ENCODE measurements at regions not wholly inside any gene's neighbourhood (a gene's known extent, or its start where the extent isn't known, plus 50 kb on each side); places are given as distances from the start of the nearest gene placed in this dataset.
"Not testable (repeated sequence)": the region's sequence is repeated elsewhere in the genome, so short reads cannot be mapped to it uniquely, and the experiment has no call there.

- H3K9me3 ChIP-seq (replicated peaks), result no peaks in the 10 kb centered on the region
- no peaks in the 10 kb centered on the region for H3K4me1 ChIP-seq (replicated peaks)
- no peak overlapping the region for H3K4me3 ChIP-seq
- no peak overlapping the region for H3K27ac ChIP-seq
- H3K27me3 ChIP-seq (replicated peaks), result peaks cover 14% of the 10 kb centered on the region; the same call in 1 of the 2 replicates
- H3K36me3 ChIP-seq, result no peaks in the 10 kb centered on the region
- DNase-seq (ENCODE audit: low read depth in 1 of 2, low spot score in 2 of 2), result no peak
Observed at GRCh38 chr12:119931402-119931801, 54.3 kb upstream of the CIT start.

- H3K4me3 ChIP-seq, result no peak overlapping the region
- H3K27ac ChIP-seq, result no peak overlapping the region
- H3K36me3 ChIP-seq, result no peaks in the 10 kb centered on the region
- DNase-seq (ENCODE audit: low read depth in 1 of 2, low spot score in 2 of 2), result no peak
- no peaks in the 10 kb centered on the region for H3K9me3 ChIP-seq (replicated peaks)
- H3K27me3 ChIP-seq (replicated peaks), result peaks cover 8% of the 10 kb centered on the region; the same call in 1 of the 2 replicates
- H3K4me1 ChIP-seq (replicated peaks), result no peaks in the 10 kb centered on the region
Observed at GRCh38 chr12:119932921-119933320, 55.8 kb upstream of the CIT start.

GRCh38 chr12:119934780-119935179 lies 54.3 kb upstream of the BICDL1 start:
- H3K27ac ChIP-seq; DNase-seq (ENCODE audit: low read depth in 1 of 2, low spot score in 2 of 2); H3K36me3 ChIP-seq; H3K27me3 ChIP-seq (replicated peaks); H3K4me3 ChIP-seq; H3K4me1 ChIP-seq (replicated peaks); H3K9me3 ChIP-seq (replicated peaks): not testable (repeated sequence)

GRCh38 chr12:119936705-119937311 lies 52.2 kb upstream of the BICDL1 start:
- Histone ChIP-seq H3K4me3 (no peak overlapping the region), H3K27me3 (replicated peaks) (peaks cover 4% of the 10 kb centered on the region; the same call in 1 of the 2 replicates), H3K36me3 (no peaks in the 10 kb centered on the region), H3K4me1 (replicated peaks) (peaks cover 11% of the 10 kb centered on the region), H3K9me3 (replicated peaks) (no peaks in the 10 kb centered on the region), H3K27ac (no peak overlapping the region)
- DNase-seq (ENCODE audit: low read depth in 1 of 2, low spot score in 2 of 2), result no peak

GRCh38 chr12:119938049-119938667 lies 50.9 kb upstream of the BICDL1 start:
- Histone ChIP-seq H3K9me3 (replicated peaks) (no peaks in the 10 kb centered on the region), H3K27ac (no peak overlapping the region), H3K4me1 (replicated peaks) (peaks cover 11% of the 10 kb centered on the region), H3K4me3 (no peak overlapping the region), H3K27me3 (replicated peaks) (peaks cover 4% of the 10 kb centered on the region; the same call in 1 of the 2 replicates), H3K36me3 (no peaks in the 10 kb centered on the region)
- DNase-seq (ENCODE audit: low read depth in 1 of 2, low spot score in 2 of 2), result peak; percentile 21 to 47

Data from SJSA1 (cell line).